Coronary artery (tissue), 2 donors: ENCODE measurements at regions not wholly inside any gene's neighbourhood (a gene's known extent, or its start where the extent isn't known, plus 50 kb on each side); places are given as distances from the start of the nearest gene placed in this dataset.

ENCODE experiments used
- DNase-seq: peaks from one replicate; pipeline ENCODE4 v3.0.0-alpha.2; 2017; ENCODE audit warnings: low spot score
- H3K27ac ChIP-seq, 2 donors: fragments of 200-600 bp; sonication (generic); one replicate each; pipeline ENCODE4 v1.5.1; 2016 to 2019
- H3K4me3 ChIP-seq: fragments of 200-600 bp; sonication (generic); 2 replicates; pipeline ENCODE4 v1.5.1; 2016; ENCODE audit warnings: mild to moderate bottlenecking, moderate library complexity
- CTCF ChIP-seq: fragments of 200-600 bp; sonication (generic); IDR thresholded peaks from one replicate; pipeline ENCODE4 v1.5.1; 2019; ENCODE audit warnings: antibody characterized with exemption

- no peak for DNase-seq
- Histone ChIP-seq H3K27ac (no peak overlapping the region), H3K4me3 (no peak overlapping the region)
- TF ChIP-seq CTCF = no peak
Observed at GRCh38 chr3:115236496-115236895, 89.4 kb upstream of the ZBTB20 start.

GRCh38 chr3:115239717-115240116 lies 92.6 kb upstream of the ZBTB20 start:
- no peak for TF ChIP-seq CTCF
- peak; percentile 83 for DNase-seq
- Histone ChIP-seq H3K27ac (peak overlapping the region; percentile 17 to 75), H3K4me3 (peak overlapping the region; percentile 47)

GRCh38 chr3:115244350-115244749 lies 97.3 kb upstream of the ZBTB20 start:
- no peak overlapping the region for H3K4me3 ChIP-seq
- no peak for TF ChIP-seq CTCF
- no peak for DNase-seq
- no peak overlapping the region for H3K27ac ChIP-seq

DNA sequence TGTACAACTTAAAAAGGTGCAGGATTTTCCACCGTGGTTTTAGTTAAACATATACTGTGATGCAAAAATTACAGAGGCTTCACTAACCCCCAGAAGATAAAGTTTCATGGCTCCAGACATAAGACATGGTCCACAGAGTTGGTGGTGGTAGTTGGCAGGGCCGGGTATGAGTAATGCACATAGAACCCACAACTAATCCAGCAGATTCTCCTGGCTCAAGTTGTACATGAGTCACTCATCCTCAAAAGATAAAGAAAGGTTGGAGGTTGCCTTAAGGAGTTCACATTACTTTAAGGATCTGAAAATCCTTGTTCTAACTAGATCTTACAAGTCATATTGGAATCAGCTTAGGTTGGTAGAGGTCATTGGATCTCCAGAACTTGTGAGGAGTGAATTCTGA lies 98.3 kb upstream of the ZBTB20 start:
- H3K4me3 ChIP-seq = no peak overlapping the region
- peak overlapping the region in 1 of 2 donors; percentile 48 for H3K27ac ChIP-seq
- no peak for DNase-seq
- no peak for TF ChIP-seq CTCF

DNA sequence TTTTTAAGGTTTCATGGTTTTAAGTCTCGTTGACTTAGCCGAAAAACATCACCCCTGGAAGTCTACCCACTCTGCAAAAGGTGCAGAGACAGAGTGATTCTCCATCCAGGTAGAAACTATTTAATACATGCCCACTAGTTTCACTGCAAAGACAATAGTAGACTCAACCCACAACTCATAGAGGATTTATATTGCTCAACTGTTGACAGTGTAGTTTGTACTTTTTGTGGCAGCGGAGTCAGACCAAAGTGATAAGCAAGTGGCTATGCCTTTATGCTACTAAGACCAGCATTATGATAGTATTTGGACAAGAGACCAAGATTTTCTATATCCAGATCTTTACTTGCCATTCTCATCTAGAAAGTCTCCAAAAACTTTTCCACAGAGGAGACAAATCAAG lies 98.8 kb upstream of the ZBTB20 start:
- peak overlapping the region in 1 of 2 donors; percentile 48 for H3K27ac ChIP-seq
- no peak for TF ChIP-seq CTCF
- DNase-seq = no peak
- no peak overlapping the region for H3K4me3 ChIP-seq

DNA sequence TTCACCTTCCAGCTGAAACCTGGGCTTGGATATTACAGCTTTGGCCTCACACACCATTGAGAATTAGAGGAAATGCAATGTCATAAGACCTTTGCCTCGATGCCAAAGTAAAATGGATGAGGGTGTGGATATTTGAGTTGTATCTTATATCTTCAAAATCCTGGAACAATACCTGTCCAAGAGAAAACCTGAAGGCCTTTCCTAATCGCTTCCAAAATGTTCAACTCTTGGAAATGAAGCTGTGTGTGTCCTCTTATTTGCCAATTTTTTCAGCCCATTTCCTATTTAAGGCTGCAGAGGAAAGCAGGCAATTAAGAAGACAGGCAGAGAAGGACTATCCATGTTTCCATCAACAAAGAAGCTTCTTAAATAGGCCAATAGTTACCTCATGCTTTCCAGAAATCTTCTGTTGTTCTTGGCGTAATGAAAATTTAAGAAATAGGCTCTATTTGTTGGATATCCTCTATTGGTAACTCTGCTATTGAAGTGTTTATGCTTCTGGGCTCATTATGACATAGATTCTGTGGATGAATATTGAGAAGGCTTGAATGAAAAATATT lies 99.5 kb upstream of the ZBTB20 start:
- DNase-seq = no peak
- peak overlapping the region in 1 of 2 donors; percentile 48 for H3K27ac ChIP-seq
- TF ChIP-seq CTCF = no peak
- H3K4me3 ChIP-seq = no peak overlapping the region

- TF ChIP-seq CTCF = no peak
- no peak for DNase-seq
- Histone ChIP-seq H3K27ac (no peak overlapping the region), H3K4me3 (no peak overlapping the region)
Observed at GRCh38 chr3:115248274-115248673, 101.2 kb upstream of the ZBTB20 start.
